G401 (cell line): ENCODE measurements at regions not wholly inside any gene's neighbourhood (a gene's known extent, or its start where the extent isn't known, plus 50 kb on each side); places are given as distances from the start of the nearest gene placed in this dataset.
A peak's percentile ranks its signal among the peaks of the same experiment; 100 is the strongest.

ENCODE experiments used
- DNase-seq: peaks from one replicate; pipeline ENCODE4 v3.0.0-alpha.2; 2015; ENCODE audit warnings: low spot score
- in situ Hi-C: cut with HindIII; loops from 2 replicates; pipeline ENCODE4 v1.10.0; 2016; ENCODE audit warnings: low sequenced_read_pairs, mixed read lengths

- no peak for DNase-seq
- in situ Hi-C loops = no loop called here
Measured at GRCh38 chr11:131274233-131274632, 96.2 kb upstream of the NTM start.

GRCh38 chr11:131275580-131275979, 94.8 kb upstream of the NTM start:
- DNase-seq = peak; percentile 27
- in situ Hi-C loops = no loop called here

- DNase-seq = no peak
- in situ Hi-C loops = no loop called here
Measured at GRCh38 chr11:131278472-131278871, 91.9 kb upstream of the NTM start.

GRCh38 chr11:131279654-131280384, 90.6 kb upstream of the NTM start:
- in situ Hi-C loops = no loop called here
- no peak for DNase-seq

- in situ Hi-C loops = no loop called here
- DNase-seq = no peak
Measured at GRCh38 chr11:131281316-131281715, 89.1 kb upstream of the NTM start.

GRCh38 chr11:131284041-131284440, 86.4 kb upstream of the NTM start:
- no peak for DNase-seq
- in situ Hi-C loops = no loop called here

GRCh38 chr11:131288521-131289091, 81.8 kb upstream of the NTM start:
- in situ Hi-C loops = no loop called here
- DNase-seq = no peak

- in situ Hi-C loops = no loop called here
Measured at GRCh38 chr11:131290185-131290584, 80.2 kb upstream of the NTM start.

GRCh38 chr11:131295986-131296385, 74.4 kb upstream of the NTM start:
- DNase-seq = no peak
- in situ Hi-C loops = no loop called here

More at GRCh38 chr11:131290185-131290584, 80.2 kb upstream of the NTM start:
- DNase-seq = no peak

- no peak for DNase-seq
- in situ Hi-C loops = no loop called here
Measured at GRCh38 chr11:131297441-131297840, 73.0 kb upstream of the NTM start.

GRCh38 chr11:131299598-131300438, 70.6 kb upstream of the NTM start:
- no peak for DNase-seq

GRCh38 chr11:131300439-131300717, 70.0 kb upstream of the NTM start:
- DNase-seq = no peak
- in situ Hi-C loops = no loop called here

More at GRCh38 chr11:131299598-131300438, 70.6 kb upstream of the NTM start:
- in situ Hi-C loops = no loop called here

GRCh38 chr11:131301306-131301705, 69.1 kb upstream of the NTM start:
- DNase-seq = no peak
- in situ Hi-C loops = no loop called here

GRCh38 chr11:131302836-131303235, 67.6 kb upstream of the NTM start:
- in situ Hi-C loops = no loop called here
- no peak for DNase-seq

GRCh38 chr11:131303611-131304119, 66.8 kb upstream of the NTM start:
- no peak for DNase-seq
- in situ Hi-C loops = no loop called here

- DNase-seq = peak; percentile 5
- in situ Hi-C loops = no loop called here
Measured at GRCh38 chr11:131305005-131305404, 65.4 kb upstream of the NTM start.

GRCh38 chr11:131307506-131307905, 62.9 kb upstream of the NTM start:
- in situ Hi-C loops = no loop called here
- no peak for DNase-seq

- DNase-seq = no peak
- in situ Hi-C loops = no loop called here
Measured at GRCh38 chr11:131309776-131310175, 60.6 kb upstream of the NTM start.

- DNase-seq = no peak
- in situ Hi-C loops = no loop called here
Measured at GRCh38 chr11:131311776-131312514, 58.5 kb upstream of the NTM start.
